ENCODE measurements at regions not wholly inside any gene's neighbourhood (a gene's known extent, or its start where the extent isn't known, plus 50 kb on each side); places are given as distances from the start of the nearest gene placed in this dataset.
A peak's percentile ranks its signal among the peaks of the same experiment; 100 is the strongest.
"Not testable (repeated sequence)": the region's sequence is repeated elsewhere in the genome, so short reads cannot be mapped to it uniquely, and the experiment has no call there.

DNA sequence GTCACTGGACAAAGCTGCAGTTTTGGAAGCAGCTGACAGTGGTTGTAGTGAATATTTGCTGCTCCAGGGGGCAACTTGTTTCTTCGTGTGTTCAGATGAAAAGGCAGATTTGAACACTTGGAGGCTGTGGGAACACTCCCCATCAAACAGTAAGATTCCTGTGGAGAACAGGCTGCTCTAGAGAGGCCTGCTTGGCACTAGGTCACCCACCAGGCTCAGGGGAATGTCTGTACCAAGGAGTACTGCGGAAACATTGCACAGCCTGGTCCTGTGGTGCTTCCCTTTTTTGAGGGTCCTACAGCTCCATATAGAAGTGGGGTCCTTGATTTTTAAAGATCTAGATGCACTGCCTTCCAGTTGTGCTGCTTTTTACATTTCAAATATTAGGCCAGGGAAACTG is 97.5 kb downstream of the CXCL12 start:
- Histone ChIP-seq H3K36me3 (ENCODE audit: control insufficient read depth in 1 of 2, insufficient read depth in 2 of 2, low read length in 2 of 2) (no peaks in the 10 kb centered on the region), H3K27ac (ENCODE audit: low read length) (no peak overlapping the region), H3K4me3 (ENCODE audit: low read depth in 1 of 2, low read length in 2 of 2) (no peak overlapping the region), H3K9me3 (ENCODE audit: control insufficient read depth in 1 of 2, low read length in 2 of 2) (no peaks in the 10 kb centered on the region), H3K27me3 (ENCODE audit: low read depth, low read length) (no peaks in the 10 kb centered on the region), H3K4me1 (ENCODE audit: control insufficient read depth in 1 of 2, insufficient read depth in 2 of 2, low read length in 2 of 2) (peaks cover 0 to 10% of the 10 kb centered on the region in 2 donors)

- Histone ChIP-seq H3K4me1 (ENCODE audit: control insufficient read depth in 1 of 2, insufficient read depth in 2 of 2, low read length in 2 of 2) (peaks cover 0 to 10% of the 10 kb centered on the region in 2 donors), H3K36me3 (ENCODE audit: control insufficient read depth in 1 of 2, insufficient read depth in 2 of 2, low read length in 2 of 2) (no peaks in the 10 kb centered on the region), H3K9me3 (ENCODE audit: control insufficient read depth in 1 of 2, low read length in 2 of 2) (no peaks in the 10 kb centered on the region), H3K27me3 (ENCODE audit: low read depth, low read length) (no peaks in the 10 kb centered on the region), H3K27ac (ENCODE audit: low read length) (no peak overlapping the region), H3K4me3 (ENCODE audit: low read depth in 1 of 2, low read length in 2 of 2) (no peak overlapping the region)
Measured at GRCh38 chr10:44284198-44285084, 100.5 kb downstream of the CXCL12 start.

- Histone ChIP-seq H3K4me1 (ENCODE audit: control insufficient read depth in 1 of 2, insufficient read depth in 2 of 2, low read length in 2 of 2) (peaks cover 0 to 10% of the 10 kb centered on the region in 2 donors), H3K4me3 (ENCODE audit: low read depth in 1 of 2, low read length in 2 of 2) (no peak overlapping the region), H3K27ac (ENCODE audit: low read length) (no peak overlapping the region), H3K36me3 (ENCODE audit: control insufficient read depth in 1 of 2, insufficient read depth in 2 of 2, low read length in 2 of 2) (no peaks in the 10 kb centered on the region), H3K27me3 (ENCODE audit: low read depth, low read length) (no peaks in the 10 kb centered on the region), H3K9me3 (ENCODE audit: control insufficient read depth in 1 of 2, low read length in 2 of 2) (no peaks in the 10 kb centered on the region)
Measured at GRCh38 chr10:44282626-44283300, 102.1 kb downstream of the CXCL12 start.

GRCh38 chr10:44281662-44282061 is 103.2 kb downstream of the CXCL12 start:
- H3K4me3 ChIP-seq (ENCODE audit: low read depth in 1 of 2, low read length in 2 of 2) = no peak overlapping the region
- H3K27me3 ChIP-seq (ENCODE audit: low read depth, low read length) = no peaks in the 10 kb centered on the region
- no peaks in the 10 kb centered on the region for H3K9me3 ChIP-seq (ENCODE audit: control insufficient read depth in 1 of 2, low read length in 2 of 2)
- no peaks in the 10 kb centered on the region for H3K36me3 ChIP-seq (ENCODE audit: control insufficient read depth in 1 of 2, insufficient read depth in 2 of 2, low read length in 2 of 2)
- H3K27ac ChIP-seq (ENCODE audit: low read length) = no peak overlapping the region
- H3K4me1 ChIP-seq (ENCODE audit: control insufficient read depth in 1 of 2, insufficient read depth in 2 of 2, low read length in 2 of 2) = no peaks in the 10 kb centered on the region

DNA sequence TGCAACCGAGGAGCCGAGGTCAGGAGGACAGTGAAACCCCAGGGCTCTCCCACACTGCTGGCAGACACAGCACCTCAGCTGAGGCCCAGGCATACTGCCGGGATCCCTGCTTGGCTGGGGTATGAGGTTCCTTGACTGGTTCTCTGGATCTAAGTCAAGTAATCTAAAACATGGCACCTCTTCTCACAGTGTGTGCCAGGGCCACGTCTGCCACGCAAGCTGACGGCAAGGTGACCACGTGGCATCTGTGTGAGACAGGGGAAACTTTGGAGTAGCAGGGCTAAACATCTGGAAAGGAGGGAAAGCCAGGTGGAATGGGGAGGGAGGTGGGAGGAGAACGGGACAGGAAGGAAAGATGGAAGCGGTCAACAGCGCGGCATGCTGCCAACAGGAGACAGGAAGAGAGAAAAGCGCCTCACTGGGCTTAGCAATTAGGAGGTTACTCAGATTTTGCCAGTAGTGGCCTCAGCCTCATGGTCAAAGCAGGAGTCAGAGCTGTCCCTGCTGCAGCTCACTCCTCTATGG is 103.7 kb downstream of the CXCL12 start:
- H3K4me1 ChIP-seq (ENCODE audit: control insufficient read depth in 1 of 2, insufficient read depth in 2 of 2, low read length in 2 of 2) = no peaks in the 10 kb centered on the region
- peaks cover 0 to 4% of the 10 kb centered on the region in 2 donors for H3K9me3 ChIP-seq (ENCODE audit: control insufficient read depth in 1 of 2, low read length in 2 of 2)
- no peaks in the 10 kb centered on the region for H3K27me3 ChIP-seq (ENCODE audit: low read depth, low read length)
- no peaks in the 10 kb centered on the region for H3K36me3 ChIP-seq (ENCODE audit: control insufficient read depth in 1 of 2, insufficient read depth in 2 of 2, low read length in 2 of 2)
- H3K4me3 ChIP-seq (ENCODE audit: low read depth in 1 of 2, low read length in 2 of 2) = no peak overlapping the region
- peak overlapping the region; percentile 14 for H3K27ac ChIP-seq (ENCODE audit: low read length)

DNA sequence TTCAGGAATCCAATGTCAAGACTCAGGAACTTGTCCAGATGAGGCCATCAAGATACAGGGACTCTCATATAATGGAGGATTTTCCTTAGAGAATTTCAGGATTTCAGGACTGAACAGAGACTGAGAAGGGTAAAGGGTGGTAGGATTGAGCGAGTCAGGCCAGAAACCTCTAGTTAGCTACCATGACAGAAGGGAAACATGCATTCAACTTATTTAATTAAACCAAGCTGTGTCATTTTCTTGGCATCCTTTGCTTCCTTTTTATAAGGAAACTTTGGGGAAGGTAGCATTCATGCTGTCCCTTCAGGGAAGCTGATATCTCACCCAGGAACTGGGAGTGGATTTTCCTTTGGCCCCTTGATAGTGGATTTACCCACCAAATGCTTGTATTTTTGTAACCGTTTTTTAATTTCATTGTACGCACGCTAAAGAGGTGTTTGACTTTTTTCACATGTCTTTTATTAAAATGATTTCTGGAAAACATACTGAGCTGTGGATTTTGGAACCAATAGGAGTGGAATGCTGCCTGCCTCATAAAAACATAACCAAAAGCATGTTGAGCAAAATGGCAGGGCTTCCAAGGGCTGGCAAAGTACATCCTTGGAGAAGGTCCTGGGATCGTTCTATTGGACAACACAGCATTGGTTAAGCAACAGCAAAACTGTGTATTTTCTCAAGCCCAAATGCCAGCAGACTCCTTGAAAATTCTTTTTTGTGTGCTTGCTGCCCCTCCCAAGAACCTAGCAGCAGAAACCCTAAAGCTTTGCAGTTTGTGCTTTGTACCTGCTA is 104.5 kb downstream of the CXCL12 start:
- H3K27ac ChIP-seq (ENCODE audit: low read length) = no peak overlapping the region
- H3K4me1 ChIP-seq (ENCODE audit: control insufficient read depth in 1 of 2, insufficient read depth in 2 of 2, low read length in 2 of 2) = no peaks in the 10 kb centered on the region

DNA sequence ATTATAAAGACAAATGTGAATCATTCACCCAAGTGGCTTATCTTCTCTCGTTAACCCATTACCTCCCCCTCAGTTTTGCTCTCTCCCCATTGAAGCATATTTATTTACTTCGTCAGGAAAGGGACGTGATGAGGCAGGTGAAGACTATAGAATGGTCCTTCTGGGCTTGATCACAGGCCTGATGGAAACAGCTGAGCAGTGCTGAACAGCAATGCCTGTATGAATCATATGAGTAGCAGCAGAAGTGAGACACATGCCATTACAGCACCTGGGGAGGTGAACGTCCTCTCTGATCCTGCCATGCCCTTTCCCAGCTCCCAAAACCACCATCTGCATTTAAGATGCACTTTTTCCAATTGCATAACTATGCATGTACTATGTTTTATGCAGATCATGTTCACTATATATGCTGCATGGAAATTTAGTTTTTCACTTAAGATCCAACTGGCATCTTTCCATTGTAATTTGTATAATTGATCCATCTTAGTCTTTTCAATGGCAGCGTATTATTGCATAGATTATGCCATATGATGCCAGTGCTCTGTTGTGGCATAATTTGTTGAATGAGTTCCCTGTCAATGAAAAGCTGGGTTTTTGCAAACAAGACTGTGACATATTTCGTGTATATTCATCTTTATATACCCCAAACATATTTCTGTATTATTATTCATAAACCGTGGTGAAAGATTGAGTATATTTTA is 105.3 kb downstream of the CXCL12 start:
- Histone ChIP-seq H3K27me3 (ENCODE audit: low read depth, low read length) (no peaks in the 10 kb centered on the region), H3K27ac (ENCODE audit: low read length) (no peak overlapping the region), H3K4me3 (ENCODE audit: low read depth in 1 of 2, low read length in 2 of 2) (no peak overlapping the region), H3K9me3 (ENCODE audit: control insufficient read depth in 1 of 2, low read length in 2 of 2) (peaks cover 0 to 4% of the 10 kb centered on the region in 2 donors), H3K36me3 (ENCODE audit: control insufficient read depth in 1 of 2, insufficient read depth in 2 of 2, low read length in 2 of 2) (no peaks in the 10 kb centered on the region), H3K4me1 (ENCODE audit: control insufficient read depth in 1 of 2, insufficient read depth in 2 of 2, low read length in 2 of 2) (no peaks in the 10 kb centered on the region)

More for the DNA sequence above, 104.5 kb downstream of the CXCL12 start:
- no peak overlapping the region for H3K4me3 ChIP-seq (ENCODE audit: low read depth in 1 of 2, low read length in 2 of 2)
- no peaks in the 10 kb centered on the region for H3K36me3 ChIP-seq (ENCODE audit: control insufficient read depth in 1 of 2, insufficient read depth in 2 of 2, low read length in 2 of 2)
- peaks cover 0 to 4% of the 10 kb centered on the region in 2 donors for H3K9me3 ChIP-seq (ENCODE audit: control insufficient read depth in 1 of 2, low read length in 2 of 2)
- no peaks in the 10 kb centered on the region for H3K27me3 ChIP-seq (ENCODE audit: low read depth, low read length)

GRCh38 chr10:44278837-44279324 is 106.0 kb downstream of the CXCL12 start:
- Histone ChIP-seq H3K27ac (ENCODE audit: low read length) (no peak overlapping the region), H3K36me3 (ENCODE audit: control insufficient read depth in 1 of 2, insufficient read depth in 2 of 2, low read length in 2 of 2) (no peaks in the 10 kb centered on the region), H3K4me3 (ENCODE audit: low read depth in 1 of 2, low read length in 2 of 2) (no peak overlapping the region), H3K9me3 (ENCODE audit: control insufficient read depth in 1 of 2, low read length in 2 of 2) (peaks cover 0 to 4% of the 10 kb centered on the region in 2 donors), H3K27me3 (ENCODE audit: low read depth, low read length) (no peaks in the 10 kb centered on the region), H3K4me1 (ENCODE audit: control insufficient read depth in 1 of 2, insufficient read depth in 2 of 2, low read length in 2 of 2) (no peaks in the 10 kb centered on the region)

- peaks cover 0 to 11% of the 10 kb centered on the region in 2 donors for H3K9me3 ChIP-seq (ENCODE audit: control insufficient read depth in 1 of 2, low read length in 2 of 2)
- not testable (repeated sequence) for H3K4me3 ChIP-seq (ENCODE audit: low read depth in 1 of 2, low read length in 2 of 2); H3K4me1 ChIP-seq (ENCODE audit: control insufficient read depth in 1 of 2, insufficient read depth in 2 of 2, low read length in 2 of 2); H3K27me3 ChIP-seq (ENCODE audit: low read depth, low read length); H3K27ac ChIP-seq (ENCODE audit: low read length); H3K36me3 ChIP-seq (ENCODE audit: control insufficient read depth in 1 of 2, insufficient read depth in 2 of 2, low read length in 2 of 2)
Measured at GRCh38 chr10:44268435-44268948, 116.4 kb downstream of the CXCL12 start.

DNA sequence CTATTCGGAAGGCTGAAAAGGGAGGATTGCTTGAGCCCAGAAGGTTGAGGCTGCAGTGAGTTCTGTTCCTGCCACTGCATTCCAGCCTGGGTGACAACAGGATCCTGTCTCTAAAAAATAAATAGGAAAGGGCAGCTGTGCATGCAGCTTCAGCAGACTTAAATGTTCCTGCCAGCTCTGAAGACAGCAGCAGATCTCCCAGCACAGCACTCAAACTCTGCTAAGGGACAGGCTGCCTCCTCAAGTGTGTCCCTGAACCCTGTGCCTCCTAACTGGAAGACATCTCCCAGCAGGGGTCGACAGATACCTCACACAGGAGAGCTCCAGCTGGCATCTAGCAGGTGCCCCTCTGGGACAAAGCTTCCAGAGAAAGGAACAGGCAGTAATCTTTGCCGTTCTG is 117.9 kb downstream of the CXCL12 start:
- H3K4me3 ChIP-seq (ENCODE audit: low read depth in 1 of 2, low read length in 2 of 2) = no peak overlapping the region
- no peak overlapping the region for H3K27ac ChIP-seq (ENCODE audit: low read length)
- H3K4me1 ChIP-seq (ENCODE audit: control insufficient read depth in 1 of 2, insufficient read depth in 2 of 2, low read length in 2 of 2) = peaks cover 0 to 3% of the 10 kb centered on the region in 2 donors
- H3K36me3 ChIP-seq (ENCODE audit: control insufficient read depth in 1 of 2, insufficient read depth in 2 of 2, low read length in 2 of 2) = no peaks in the 10 kb centered on the region
- peaks cover 0 to 11% of the 10 kb centered on the region in 2 donors for H3K9me3 ChIP-seq (ENCODE audit: control insufficient read depth in 1 of 2, low read length in 2 of 2)
- H3K27me3 ChIP-seq (ENCODE audit: low read depth, low read length) = no peaks in the 10 kb centered on the region
